ENCODE measurements at regions not wholly inside any gene's neighbourhood (a gene's known extent, or its start where the extent isn't known, plus 50 kb on each side); places are given as distances from the start of the nearest gene placed in this dataset.

DNA sequence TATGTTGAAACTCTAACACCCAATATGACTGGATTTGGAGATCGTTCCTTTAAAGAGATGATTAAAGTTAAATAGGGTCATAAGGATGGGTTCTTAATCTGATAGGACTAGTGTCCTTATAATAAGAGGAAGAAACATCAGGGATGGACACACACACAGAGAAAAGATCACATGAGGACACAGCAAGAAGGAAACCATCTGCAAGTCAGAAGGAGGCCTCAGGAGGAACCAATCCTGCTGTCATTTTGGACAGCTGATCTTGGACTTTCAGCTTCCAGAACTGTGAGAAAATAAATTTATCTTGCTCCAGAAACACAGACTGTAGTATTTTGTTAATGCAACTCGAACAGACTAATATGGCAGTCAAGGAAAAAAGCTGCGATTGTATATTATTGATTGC is 631.5 kb downstream of the PCDH7 start:
- H3K4me1 ChIP-seq (ENCODE audit: insufficient read depth), result no peaks in the 10 kb centered on the region
- H3K4me3 ChIP-seq, result no peak overlapping the region
- no peaks in the 10 kb centered on the region for H3K79me2 ChIP-seq
- H2AFZ ChIP-seq, result no peak overlapping the region
- no peaks in the 10 kb centered on the region for H4K20me1 ChIP-seq (ENCODE audit: insufficient read depth, poor library complexity, severe bottlenecking)
- WGBS (ENCODE audit: low lambda C conversion rate, missing lambda C conversion rate), result 65% methylated on average over 3 of the region's 3 CpGs
- no peaks in the 10 kb centered on the region for H3K27me3 ChIP-seq
- H3K27ac ChIP-seq, result no peak overlapping the region
- TF ChIP-seq EZH2phosphoT487 (IDR thresholded peaks at IDR 0.05; ENCODE audit: low read depth, severe bottlenecking, unreplicated experiment), result no peak
- TF ChIP-seq EZH2 (IDR thresholded peaks at IDR 0.05; ENCODE audit: borderline replicate concordance), result no peak
- TF ChIP-seq CTCF (IDR thresholded peaks at IDR 0.05; ENCODE audit: poor library complexity), result no peak
- no peak for DNase-seq (ENCODE audit: low spot score)
- H3K9me3 ChIP-seq (ENCODE audit: low read depth), result no peaks in the 10 kb centered on the region
- no peaks in the 10 kb centered on the region for H3K36me3 ChIP-seq (replicated peaks; ENCODE audit: insufficient read depth, low read depth)
- no peaks in the 10 kb centered on the region for H3K9me2 ChIP-seq (replicated peaks; ENCODE audit: insufficient read depth)
- no peak overlapping the region for H3K4me2 ChIP-seq

DNA sequence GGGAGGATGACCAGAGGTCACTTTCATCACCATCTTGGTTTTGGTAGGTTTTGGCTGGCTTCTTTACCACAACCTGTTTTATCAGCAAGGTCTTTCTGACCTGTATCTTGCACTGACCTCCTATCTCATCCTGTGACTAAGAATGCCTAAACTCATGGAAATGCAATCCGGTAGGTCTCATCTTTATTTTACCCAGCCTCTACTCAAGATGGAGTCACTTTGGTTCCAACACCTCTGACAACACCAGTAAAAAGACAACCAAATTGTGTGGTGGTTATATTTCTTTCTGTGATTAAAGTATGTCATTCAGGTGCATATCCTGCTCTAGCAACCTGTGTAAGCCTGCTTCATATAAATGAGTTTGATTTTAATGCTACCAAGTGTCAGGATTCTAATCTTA is 636.7 kb downstream of the PCDH7 start:
- no peak overlapping the region for H2AFZ ChIP-seq
- H3K4me3 ChIP-seq, result no peak overlapping the region
- DNase-seq (ENCODE audit: low spot score), result no peak
- no peaks in the 10 kb centered on the region for H3K79me2 ChIP-seq
- H3K27me3 ChIP-seq, result no peaks in the 10 kb centered on the region
- H3K36me3 ChIP-seq (replicated peaks; ENCODE audit: insufficient read depth, low read depth), result no peaks in the 10 kb centered on the region
- no peaks in the 10 kb centered on the region for H3K9me3 ChIP-seq (ENCODE audit: low read depth)
- no peak overlapping the region for H3K27ac ChIP-seq
- H4K20me1 ChIP-seq (ENCODE audit: insufficient read depth, poor library complexity, severe bottlenecking), result no peaks in the 10 kb centered on the region
- no peak overlapping the region for H3K4me2 ChIP-seq
- no peaks in the 10 kb centered on the region for H3K4me1 ChIP-seq (ENCODE audit: insufficient read depth)
- TF ChIP-seq EZH2phosphoT487 (IDR thresholded peaks at IDR 0.05; ENCODE audit: low read depth, severe bottlenecking, unreplicated experiment), result no peak
- no peak for TF ChIP-seq EZH2 (IDR thresholded peaks at IDR 0.05; ENCODE audit: borderline replicate concordance)
- no peak for TF ChIP-seq CTCF (IDR thresholded peaks at IDR 0.05; ENCODE audit: poor library complexity)
- no peaks in the 10 kb centered on the region for H3K9me2 ChIP-seq (replicated peaks; ENCODE audit: insufficient read depth)
- 96% methylated on average over 1 of the region's 1 CpG for WGBS (ENCODE audit: low lambda C conversion rate, missing lambda C conversion rate)

- peak; percentile 8 for DNase-seq (ENCODE audit: low spot score)
- 67% methylated on average over 1 of the region's 1 CpG for WGBS (ENCODE audit: low lambda C conversion rate, missing lambda C conversion rate)
- Histone ChIP-seq H3K4me3 (no peak overlapping the region), H3K4me2 (no peak overlapping the region), H3K4me1 (ENCODE audit: insufficient read depth) (no peaks in the 10 kb centered on the region), H3K9me3 (ENCODE audit: low read depth) (no peaks in the 10 kb centered on the region), H2AFZ (no peak overlapping the region), H3K27me3 (no peaks in the 10 kb centered on the region), H4K20me1 (ENCODE audit: insufficient read depth, poor library complexity, severe bottlenecking) (no peaks in the 10 kb centered on the region), H3K9me2 (replicated peaks; ENCODE audit: insufficient read depth) (no peaks in the 10 kb centered on the region), H3K36me3 (replicated peaks; ENCODE audit: insufficient read depth, low read depth) (no peaks in the 10 kb centered on the region), H3K79me2 (no peaks in the 10 kb centered on the region), H3K27ac (no peak overlapping the region)
- TF ChIP-seq EZH2phosphoT487 (IDR thresholded peaks at IDR 0.05; ENCODE audit: low read depth, severe bottlenecking, unreplicated experiment) (no peak), CTCF (IDR thresholded peaks at IDR 0.05; ENCODE audit: poor library complexity) (no peak), EZH2 (IDR thresholded peaks at IDR 0.05; ENCODE audit: borderline replicate concordance) (no peak)
Measured at GRCh38 chr4:31360786-31361185, 640.6 kb downstream of the PCDH7 start.

GRCh38 chr4:31362756-31363155 is 642.6 kb downstream of the PCDH7 start:
- DNase-seq (ENCODE audit: low spot score), result no peak
- WGBS (ENCODE audit: low lambda C conversion rate, missing lambda C conversion rate), result 92% methylated on average over 4 of the region's 4 CpGs
- H2AFZ ChIP-seq, result no peak overlapping the region

More at GRCh38 chr4:31362756-31363155, 642.6 kb downstream of the PCDH7 start:
- Histone ChIP-seq H3K27me3 (no peaks in the 10 kb centered on the region), H3K4me2 (no peak overlapping the region), H3K4me1 (ENCODE audit: insufficient read depth) (no peaks in the 10 kb centered on the region), H3K9me3 (ENCODE audit: low read depth) (no peaks in the 10 kb centered on the region), H4K20me1 (ENCODE audit: insufficient read depth, poor library complexity, severe bottlenecking) (no peaks in the 10 kb centered on the region), H3K4me3 (no peak overlapping the region), H3K79me2 (no peaks in the 10 kb centered on the region), H3K9me2 (replicated peaks; ENCODE audit: insufficient read depth) (no peaks in the 10 kb centered on the region), H3K36me3 (replicated peaks; ENCODE audit: insufficient read depth, low read depth) (no peaks in the 10 kb centered on the region), H3K27ac (no peak overlapping the region)
- TF ChIP-seq EZH2phosphoT487 (IDR thresholded peaks at IDR 0.05; ENCODE audit: low read depth, severe bottlenecking, unreplicated experiment) (no peak), EZH2 (IDR thresholded peaks at IDR 0.05; ENCODE audit: borderline replicate concordance) (no peak), CTCF (IDR thresholded peaks at IDR 0.05; ENCODE audit: poor library complexity) (no peak)
